Glutamatergic neuron (in vitro differentiated cells): ENCODE measurements at regions not wholly inside any gene's neighbourhood (a gene's known extent, or its start where the extent isn't known, plus 50 kb on each side); places are given as distances from the start of the nearest gene placed in this dataset.

Source experiments
- DNase-seq: peaks from one replicate; pipeline ENCODE4 v3.0.0; 2022
- H3K27ac Mint-ChIP-seq: one replicate; pipeline ENCODE4 v1.8.0; 2020; ENCODE audit warnings: mild to moderate bottlenecking, mixed read lengths, inconsistent platforms; ENCODE audit not compliant: unreplicated experiment
- H3K27me3 Mint-ChIP-seq: one replicate; pipeline ENCODE4 v1.8.0; 2020; ENCODE audit warnings: mild to moderate bottlenecking, moderate library complexity, mixed read lengths, inconsistent platforms; ENCODE audit not compliant: unreplicated experiment
- H3K36me3 Mint-ChIP-seq: one replicate; pipeline ENCODE4 v1.8.0; 2020; ENCODE audit warnings: mild to moderate bottlenecking, mixed read lengths, inconsistent platforms; ENCODE audit not compliant: unreplicated experiment
- H3K4me1 Mint-ChIP-seq: one replicate; pipeline ENCODE4 v1.8.0; 2020; ENCODE audit warnings: mild to moderate bottlenecking, low read depth, mixed read lengths, inconsistent platforms; ENCODE audit not compliant: unreplicated experiment
- H3K4me3 Mint-ChIP-seq: one replicate; pipeline ENCODE4 v1.8.0; 2020; ENCODE audit warnings: mild to moderate bottlenecking, mixed read lengths, inconsistent platforms; ENCODE audit not compliant: unreplicated experiment
- H3K9me3 Mint-ChIP-seq: one replicate; pipeline ENCODE4 v1.8.0; 2020; ENCODE audit warnings: mild to moderate bottlenecking, moderate library complexity, mixed read lengths, inconsistent platforms; ENCODE audit not compliant: unreplicated experiment
- TF ChIP-seq, protein P1 (sequence below): fragments of 200-600 bp; sonication (generic); IDR thresholded peaks from one replicate; pipeline ENCODE4 v1.5.0; 2021; ENCODE audit not compliant: partially characterized antibody, unreplicated experiment

- Mint-ChIP-seq H3K36me3 (no peaks in the 10 kb centered on the region), H3K27ac (no peak overlapping the region), H3K9me3 (no peaks in the 10 kb centered on the region), H3K4me1 (peaks cover 2% of the 10 kb centered on the region), H3K27me3 (peaks cover 2% of the 10 kb centered on the region), H3K4me3 (no peak overlapping the region)
- no peak for DNase-seq
- TF ChIP-seq, protein P1, sequence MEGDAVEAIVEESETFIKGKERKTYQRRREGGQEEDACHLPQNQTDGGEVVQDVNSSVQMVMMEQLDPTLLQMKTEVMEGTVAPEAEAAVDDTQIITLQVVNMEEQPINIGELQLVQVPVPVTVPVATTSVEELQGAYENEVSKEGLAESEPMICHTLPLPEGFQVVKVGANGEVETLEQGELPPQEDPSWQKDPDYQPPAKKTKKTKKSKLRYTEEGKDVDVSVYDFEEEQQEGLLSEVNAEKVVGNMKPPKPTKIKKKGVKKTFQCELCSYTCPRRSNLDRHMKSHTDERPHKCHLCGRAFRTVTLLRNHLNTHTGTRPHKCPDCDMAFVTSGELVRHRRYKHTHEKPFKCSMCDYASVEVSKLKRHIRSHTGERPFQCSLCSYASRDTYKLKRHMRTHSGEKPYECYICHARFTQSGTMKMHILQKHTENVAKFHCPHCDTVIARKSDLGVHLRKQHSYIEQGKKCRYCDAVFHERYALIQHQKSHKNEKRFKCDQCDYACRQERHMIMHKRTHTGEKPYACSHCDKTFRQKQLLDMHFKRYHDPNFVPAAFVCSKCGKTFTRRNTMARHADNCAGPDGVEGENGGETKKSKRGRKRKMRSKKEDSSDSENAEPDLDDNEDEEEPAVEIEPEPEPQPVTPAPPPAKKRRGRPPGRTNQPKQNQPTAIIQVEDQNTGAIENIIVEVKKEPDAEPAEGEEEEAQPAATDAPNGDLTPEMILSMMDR = no peak
Measured at GRCh38 chr2:42844901-42845821, 52.8 kb upstream of the HAAO start.

DNA sequence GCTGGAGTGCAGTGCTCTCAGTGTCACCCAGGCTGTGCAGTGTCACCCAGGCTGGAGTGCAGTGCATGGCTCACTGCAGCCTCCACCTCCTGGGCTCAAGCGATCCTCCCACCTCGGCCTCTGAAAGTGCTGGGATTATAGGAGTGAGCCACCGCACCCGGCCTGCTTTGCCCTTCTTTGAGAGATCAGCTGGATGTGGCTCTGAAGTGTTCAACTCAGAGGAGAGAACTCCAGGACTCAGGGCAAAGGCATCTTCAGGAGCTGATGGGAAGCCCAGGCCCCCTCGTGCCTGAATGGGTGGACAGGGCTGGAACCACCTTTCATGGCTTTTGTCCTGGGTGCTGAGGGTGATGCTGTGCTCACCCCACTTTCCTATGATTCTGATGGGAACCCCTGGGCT lies 52.0 kb upstream of the HAAO start:
- DNase-seq = no peak
- no peaks in the 10 kb centered on the region for H3K36me3 Mint-ChIP-seq
- TF ChIP-seq, protein P1 = no peak
- no peak overlapping the region for H3K4me3 Mint-ChIP-seq
- peaks cover 2% of the 10 kb centered on the region for H3K27me3 Mint-ChIP-seq
- H3K9me3 Mint-ChIP-seq = no peaks in the 10 kb centered on the region
- peaks cover 2% of the 10 kb centered on the region for H3K4me1 Mint-ChIP-seq
- no peak overlapping the region for H3K27ac Mint-ChIP-seq

DNA sequence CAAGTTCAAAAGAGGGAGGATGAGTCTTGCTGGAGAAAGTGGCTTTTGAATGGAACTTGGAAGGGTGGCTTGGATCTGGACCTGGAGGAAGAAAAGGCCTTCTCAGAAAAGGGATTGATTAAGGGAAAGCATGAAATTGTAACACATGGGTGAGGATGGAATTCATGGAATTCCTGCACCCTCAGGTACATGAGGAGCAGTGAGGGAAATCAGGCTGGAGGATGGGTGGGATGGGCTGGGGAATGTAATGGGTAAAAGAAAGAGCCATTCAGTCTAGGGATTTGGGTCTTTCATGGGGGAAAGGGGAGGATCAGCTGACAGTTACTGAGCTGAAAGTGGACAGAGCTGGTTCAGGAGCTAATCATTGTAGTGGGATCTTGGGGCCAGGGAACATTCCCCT lies 51.2 kb upstream of the HAAO start:
- TF ChIP-seq, protein P1 = no peak
- H3K9me3 Mint-ChIP-seq = no peaks in the 10 kb centered on the region
- H3K36me3 Mint-ChIP-seq = no peaks in the 10 kb centered on the region
- H3K4me1 Mint-ChIP-seq = peaks cover 2% of the 10 kb centered on the region
- no peak for DNase-seq
- no peak overlapping the region for H3K27ac Mint-ChIP-seq
- no peak overlapping the region for H3K4me3 Mint-ChIP-seq
- H3K27me3 Mint-ChIP-seq = peaks cover 2% of the 10 kb centered on the region

GRCh38 chr2:42843131-42843530 lies 50.7 kb upstream of the HAAO start:
- H3K27ac Mint-ChIP-seq = no peak overlapping the region
- no peak overlapping the region for H3K4me3 Mint-ChIP-seq
- H3K27me3 Mint-ChIP-seq = peaks cover 2% of the 10 kb centered on the region
- TF ChIP-seq, protein P1 = no peak
- no peak for DNase-seq
- H3K4me1 Mint-ChIP-seq = peaks cover 2% of the 10 kb centered on the region
- H3K9me3 Mint-ChIP-seq = no peaks in the 10 kb centered on the region
- no peaks in the 10 kb centered on the region for H3K36me3 Mint-ChIP-seq

DNA sequence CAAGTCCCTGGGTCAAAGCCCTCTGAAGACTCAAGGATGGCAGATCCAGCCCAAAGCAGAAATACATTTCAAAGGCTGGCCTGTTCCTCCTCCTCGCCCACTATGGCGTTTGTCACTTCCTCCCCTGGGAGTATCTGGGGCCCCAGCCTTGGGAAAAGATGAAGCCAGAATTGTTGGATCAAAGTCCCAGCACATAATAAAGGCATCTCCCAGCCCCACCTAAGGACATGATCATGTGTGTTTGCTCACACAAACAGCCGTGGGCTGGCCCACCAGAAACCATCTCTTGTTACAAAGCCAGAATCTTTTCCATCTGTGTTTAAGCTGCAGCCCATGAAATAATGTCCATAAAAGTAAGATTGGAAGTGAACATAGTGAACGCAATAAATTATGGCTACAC lies 50.1 kb upstream of the HAAO start:
- DNase-seq = no peak
- H3K4me3 Mint-ChIP-seq = no peak overlapping the region
- H3K27ac Mint-ChIP-seq = no peak overlapping the region
- peaks cover 2% of the 10 kb centered on the region for H3K27me3 Mint-ChIP-seq
- H3K9me3 Mint-ChIP-seq = no peaks in the 10 kb centered on the region
- H3K4me1 Mint-ChIP-seq = peaks cover 2% of the 10 kb centered on the region
- H3K36me3 Mint-ChIP-seq = no peaks in the 10 kb centered on the region
- TF ChIP-seq, protein P1 = no peak
